Heart left ventricle (tissue), 16 donors: ENCODE measurements at regions not wholly inside any gene's neighbourhood (a gene's known extent, or its start where the extent isn't known, plus 50 kb on each side); places are given as distances from the start of the nearest gene placed in this dataset.

ENCODE experiments used
- ATAC-seq, 4 donors: fragments of 200-7000 bp; cut with Tn5 transposase; one replicate each; pipeline ENCODE4 v1.9.1; 2020 to 2022; ENCODE audit warnings: moderate library complexity in 4 of 4, mild to moderate bottlenecking in 3 of 4, moderate number of reproducible peaks in 1 of 4
- DNase-seq, 5 donors: peaks; one replicate each; pipeline ENCODE4 v3.0.0-alpha.2; 2020
- H3K27ac ChIP-seq, 12 donors: fragments of 200-600 bp; sonication (generic) in 4 of 12; one replicate each; pipeline versions ENCODE4 v1.5.0 to v1.8.0; 2016 to 2022; ENCODE audit warnings: mild to moderate bottlenecking in 2 of 12
- H3K27me3 ChIP-seq, 9 donors: fragments of 200-600 bp; sonication (generic) in 2 of 9; one replicate each; pipeline versions ENCODE4 v1.5.1 to v1.8.0; 2016 to 2022; ENCODE audit warnings: mild to moderate bottlenecking in 3 of 9
- H3K36me3 ChIP-seq, 9 donors: fragments of 200-600 bp; sonication (generic) in 2 of 9; one replicate each; pipeline versions ENCODE4 v1.5.0 to v1.8.0; 2018 to 2022; ENCODE audit warnings: mild to moderate bottlenecking in 2 of 9
- H3K4me1 ChIP-seq, 12 donors: fragments of 200-600 bp; sonication (generic) in 4 of 12; one replicate each; pipeline versions ENCODE4 v1.5.0 to v1.8.0; 2016 to 2022; ENCODE audit warnings: mild to moderate bottlenecking in 3 of 12
- H3K4me3 ChIP-seq, 12 donors: fragments of 200-600 bp; sonication (generic) in 4 of 12; one replicate each; pipeline versions ENCODE4 v1.5.0 to v1.8.0; 2017 to 2022; ENCODE audit warnings: mild to moderate bottlenecking in 9 of 12, moderate library complexity in 4 of 12
- H3K9me3 ChIP-seq, 12 donors: fragments of 200-600 bp; sonication (generic) in 4 of 12; one replicate each; pipeline versions ENCODE4 v1.5.0 to v1.8.0; 2016 to 2022; ENCODE audit warnings: mild to moderate bottlenecking in 1 of 12
- POLR2A ChIP-seq, 2 donors: fragments of 450-650 bp; IDR thresholded peaks; one replicate each; pipeline ENCODE4 v1.6.1; 2017; ENCODE audit warnings: antibody characterized with exemption in 2 of 2, mild to moderate bottlenecking in 2 of 2, moderate library complexity in 2 of 2
- WGBS, 4 donors: extraction: QIAGEN DNeasy Blood & Tissue Kit in 2 of 4; methylation state at CpG; one replicate each; pipeline versions ENCODE4 v1.1.5 to v1.1.7; 2013 to 2018; 5-methylcytosine and 5-hydroxymethylcytosine counted together
- intact Hi-C, 10 donors: fragments of 100-400 bp; cut with DNase I; formaldehyde crosslinking; loops; one replicate each; pipeline versions ENCODE4 v1.11.1 to v1.14.2; 2022
- TF ChIP-seq, protein P1 (sequence below), 12 donors: fragments of 200-600 bp; sonication (generic) in 4 of 12; IDR thresholded peaks; one replicate each; pipeline versions ENCODE4 v1.5.0 to v1.8.0; 2018 to 2022; ENCODE audit warnings: antibody characterized with exemption in 12 of 12, mild to moderate bottlenecking in 5 of 12
- donor health status: ischemic (EF 13 %, LVEDD 7.1; RV severe dilation, severe dysfunction).
- donor health status: healthy with polysubstance abuse.
- donor health status: DM: no; HTN: yes; CAD: no.
- donor health status: DM: no; HTN: no; CAD: no.
- donor health status: ischemic (EF 25% LVEDD 6.9; RV normal size, moderate dysfunction).
- donor health status: ischemic (EF 25% LVEDD 5.7; RV mildly dilated, moderate dysfunction).
- donor health status: healthy.
- donor health status: DM: yes; HTN: yes; CAD: no.
- donor health status: ischemic (EF 35%, LVEDD 5.7; RV mildly dilated, moderate dysfunction).
- donor health status: nonischemic (EF 11% LVEDD 7.7; RV severe dilation, severe dysfunction).
- donor health status: DM: yes; HTN: yes; CAD: no.
- donor health status: PGD.
- donor health status: ischemic (EF 29% LVEDD 5.4; RV normal size, mild dysfunction).
- donor health status: nonischemic (EF 23%, LVEDD 6.1; RV moderate dilation, normal function).

DNA sequence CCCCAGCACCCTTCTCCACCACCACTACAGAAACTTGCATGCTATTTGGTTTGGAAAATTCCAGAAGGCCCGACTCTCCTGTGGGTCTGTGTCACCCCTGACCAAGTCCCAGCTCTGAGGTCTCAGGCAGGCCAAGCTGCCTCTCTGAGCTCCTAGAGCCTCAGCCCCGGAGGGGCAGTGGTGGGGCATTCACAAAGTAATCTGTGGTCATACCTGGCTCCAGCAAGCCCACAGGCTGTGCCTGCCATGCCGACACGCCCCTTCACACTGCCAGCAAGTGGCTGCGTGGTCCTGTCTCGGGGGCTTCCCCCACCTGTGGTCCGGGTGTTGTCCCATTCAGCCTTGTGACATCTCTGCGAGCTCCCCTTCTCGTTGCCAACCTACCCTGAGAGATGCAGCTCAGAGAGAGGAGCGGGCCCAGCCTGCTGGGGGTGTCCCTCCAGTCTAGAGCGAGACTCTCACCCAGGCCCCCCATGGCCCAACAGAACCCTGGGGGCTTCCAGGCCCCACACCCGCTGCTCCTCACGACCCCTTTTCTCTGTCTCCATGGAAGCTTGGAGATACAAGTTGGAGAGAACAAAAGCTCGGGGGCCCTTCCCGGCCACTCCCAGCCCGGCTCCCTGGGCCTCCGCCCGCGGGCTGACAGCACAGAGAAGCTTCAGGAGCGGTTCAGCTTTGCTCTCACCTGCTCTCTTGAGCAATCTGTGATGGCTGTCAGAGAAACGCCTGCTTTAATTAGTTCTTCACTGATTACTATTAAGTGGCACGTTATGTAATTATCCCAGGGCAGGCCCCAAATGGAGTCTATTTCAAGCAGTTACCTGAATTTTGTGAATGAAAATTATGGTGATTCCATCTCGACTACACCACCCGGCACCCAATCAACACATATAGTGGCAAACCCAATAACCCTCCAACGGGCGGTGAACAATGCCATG lies 147.7 kb upstream of the PHACTR3 start:
- no peak for ATAC-seq
- no peak overlapping the region for H3K4me3 ChIP-seq
- 74 to 80% (median 77%) methylated on average over 25 to 26 of the region's 26 CpGs for WGBS, 4 donors
- TF ChIP-seq POLR2A (IDR thresholded peaks at IDR 0.05), result no peak
- TF ChIP-seq, protein P1, sequence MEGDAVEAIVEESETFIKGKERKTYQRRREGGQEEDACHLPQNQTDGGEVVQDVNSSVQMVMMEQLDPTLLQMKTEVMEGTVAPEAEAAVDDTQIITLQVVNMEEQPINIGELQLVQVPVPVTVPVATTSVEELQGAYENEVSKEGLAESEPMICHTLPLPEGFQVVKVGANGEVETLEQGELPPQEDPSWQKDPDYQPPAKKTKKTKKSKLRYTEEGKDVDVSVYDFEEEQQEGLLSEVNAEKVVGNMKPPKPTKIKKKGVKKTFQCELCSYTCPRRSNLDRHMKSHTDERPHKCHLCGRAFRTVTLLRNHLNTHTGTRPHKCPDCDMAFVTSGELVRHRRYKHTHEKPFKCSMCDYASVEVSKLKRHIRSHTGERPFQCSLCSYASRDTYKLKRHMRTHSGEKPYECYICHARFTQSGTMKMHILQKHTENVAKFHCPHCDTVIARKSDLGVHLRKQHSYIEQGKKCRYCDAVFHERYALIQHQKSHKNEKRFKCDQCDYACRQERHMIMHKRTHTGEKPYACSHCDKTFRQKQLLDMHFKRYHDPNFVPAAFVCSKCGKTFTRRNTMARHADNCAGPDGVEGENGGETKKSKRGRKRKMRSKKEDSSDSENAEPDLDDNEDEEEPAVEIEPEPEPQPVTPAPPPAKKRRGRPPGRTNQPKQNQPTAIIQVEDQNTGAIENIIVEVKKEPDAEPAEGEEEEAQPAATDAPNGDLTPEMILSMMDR (IDR thresholded peaks at IDR 0.05), result no peak
- no peak for DNase-seq
- no peaks in the 10 kb centered on the region for H3K36me3 ChIP-seq
- peaks cover 0 to 6% (median 0%) of the 10 kb centered on the region in 12 donors for H3K4me1 ChIP-seq
- H3K27me3 ChIP-seq, result peaks cover 0 to 28% (median 3%) of the 10 kb centered on the region in 9 donors
- intact Hi-C loops, result loop anchor here in 5 of 10 donors (2.0 to 10.0 kb wide), 5 partner anchors 372 to 1219 kb away; no protein-coding TSS in a partner anchor
- H3K9me3 ChIP-seq, result peaks cover 0 to 9% (median 0%) of the 10 kb centered on the region in 12 donors
- H3K27ac ChIP-seq, result no peak overlapping the region

DNA sequence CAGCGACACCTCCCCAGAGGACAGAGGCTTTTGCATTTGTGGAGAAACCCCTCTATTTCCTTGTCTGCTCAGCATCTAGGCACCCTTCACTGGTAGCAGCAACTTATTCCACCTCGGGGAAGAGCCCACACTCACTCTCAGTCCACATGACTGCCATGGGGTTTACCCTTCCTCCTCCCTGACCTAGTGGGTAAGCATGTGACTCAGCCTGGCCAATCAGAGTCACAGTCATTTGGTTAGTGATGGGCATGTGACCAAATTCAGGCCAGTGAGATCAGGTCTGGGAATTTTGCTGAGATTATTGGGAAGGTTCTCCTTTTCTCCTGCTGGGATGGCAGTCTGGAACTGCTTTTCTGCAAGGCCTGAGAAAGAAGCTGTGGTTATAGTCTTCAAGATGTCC lies 145.7 kb upstream of the PHACTR3 start:
- ATAC-seq (no peak), DNase-seq (no peak)
- Histone ChIP-seq H3K4me1 (peaks cover 0 to 6% (median 0%) of the 10 kb centered on the region in 12 donors), H3K9me3 (peaks cover 0 to 9% (median 0%) of the 10 kb centered on the region in 12 donors), H3K27me3 (peaks cover 0 to 28% (median 0%) of the 10 kb centered on the region in 9 donors), H3K27ac (no peak overlapping the region), H3K4me3 (no peak overlapping the region), H3K36me3 (no peaks in the 10 kb centered on the region)
- TF ChIP-seq POLR2A (IDR thresholded peaks at IDR 0.05), result no peak
- TF ChIP-seq, protein P1 (IDR thresholded peaks at IDR 0.05), result no peak
- WGBS, 4 donors, result 80 to 91% (median 83%) methylated on average over 2 of the region's 2 CpGs
- intact Hi-C loops, result loop anchor here in 5 of 10 donors (5.0 to 10.0 kb wide), 4 partner anchors 374 to 1221 kb away; no protein-coding TSS in a partner anchor

DNA sequence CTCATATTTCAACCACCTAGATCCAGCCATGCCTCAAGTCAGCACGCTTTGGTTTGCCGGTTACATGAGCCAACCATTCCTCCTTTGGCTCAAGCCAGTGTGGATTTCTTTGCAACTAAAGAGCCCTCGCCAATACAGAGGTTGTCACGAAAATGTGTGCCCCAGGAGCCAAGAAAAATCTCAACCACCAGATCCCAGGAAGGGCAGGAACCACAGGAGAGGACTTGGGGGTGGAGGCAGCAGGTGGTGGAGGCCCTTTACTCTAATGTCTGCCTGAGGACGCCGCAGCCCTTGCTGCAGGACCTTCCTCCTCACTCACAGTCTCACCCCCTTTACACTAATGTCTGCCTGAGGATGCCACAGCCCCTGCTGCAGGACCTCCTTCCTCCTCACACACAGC lies 144.8 kb upstream of the PHACTR3 start:
- intact Hi-C loops, result loop anchor here in 5 of 10 donors (5.0 to 10.0 kb wide), 4 partner anchors 375 to 1222 kb away; no protein-coding TSS in a partner anchor
- Histone ChIP-seq H3K36me3 (no peaks in the 10 kb centered on the region), H3K27ac (no peak overlapping the region), H3K4me1 (peaks cover 0 to 6% (median 0%) of the 10 kb centered on the region in 12 donors), H3K9me3 (peaks cover 0 to 9% (median 0%) of the 10 kb centered on the region in 12 donors), H3K4me3 (no peak overlapping the region), H3K27me3 (peaks cover 0 to 28% (median 0%) of the 10 kb centered on the region in 9 donors)
- TF ChIP-seq, protein P1 (IDR thresholded peaks at IDR 0.05), result no peak
- no peak for TF ChIP-seq POLR2A (IDR thresholded peaks at IDR 0.05)
- ATAC-seq (no peak), DNase-seq (no peak)
- WGBS, 4 donors, result 78 to 87% (median 82%) methylated on average over 6 of the region's 6 CpGs

DNA sequence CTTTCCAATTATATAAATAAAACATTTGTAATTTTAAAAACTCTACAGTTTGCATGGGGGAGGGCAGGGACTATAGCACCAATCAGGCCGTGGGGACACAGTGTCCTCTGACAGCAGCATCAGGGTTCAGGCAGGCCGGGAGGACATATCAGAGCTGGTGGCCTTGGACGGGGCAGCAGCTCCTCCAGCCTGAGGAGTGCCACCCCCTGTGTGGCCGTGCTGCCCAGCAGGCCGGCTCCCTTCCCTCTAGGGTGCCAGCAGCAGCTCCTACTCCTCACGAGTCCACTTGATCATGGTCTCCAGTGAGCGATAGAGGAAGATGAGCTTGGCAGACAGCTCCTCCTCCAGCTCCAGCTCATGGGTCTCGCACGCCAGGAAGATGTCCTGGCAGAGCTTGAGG lies 144.0 kb upstream of the PHACTR3 start:
- ATAC-seq (no peak), DNase-seq (no peak)
- Histone ChIP-seq H3K36me3 (no peaks in the 10 kb centered on the region), H3K4me3 (no peak overlapping the region), H3K9me3 (peaks cover 0 to 9% (median 0%) of the 10 kb centered on the region in 12 donors), H3K27ac (no peak overlapping the region), H3K27me3 (peaks cover 0 to 28% (median 0%) of the 10 kb centered on the region in 9 donors), H3K4me1 (peaks cover 0 to 4% (median 0%) of the 10 kb centered on the region in 12 donors)
- WGBS, 4 donors, result 65 to 77% (median 72%) methylated on average over 9 of the region's 9 CpGs
- intact Hi-C loops, result no loop called here
- TF ChIP-seq POLR2A (IDR thresholded peaks at IDR 0.05), result no peak
- TF ChIP-seq, protein P1 (IDR thresholded peaks at IDR 0.05), result no peak
